HG03103 (cell line): ENCODE measurements at regions not wholly inside any gene's neighbourhood (a gene's known extent, or its start where the extent isn't known, plus 50 kb on each side); places are given as distances from the start of the nearest gene placed in this dataset.

Experiments
- ATAC-seq: cut with Tn5 transposase; IDR thresholded peaks from one replicate; pipeline ENCODE4 v1.9.1; 2021; ENCODE audit warnings: low read depth; ENCODE audit not compliant: unreplicated experiment

DNA sequence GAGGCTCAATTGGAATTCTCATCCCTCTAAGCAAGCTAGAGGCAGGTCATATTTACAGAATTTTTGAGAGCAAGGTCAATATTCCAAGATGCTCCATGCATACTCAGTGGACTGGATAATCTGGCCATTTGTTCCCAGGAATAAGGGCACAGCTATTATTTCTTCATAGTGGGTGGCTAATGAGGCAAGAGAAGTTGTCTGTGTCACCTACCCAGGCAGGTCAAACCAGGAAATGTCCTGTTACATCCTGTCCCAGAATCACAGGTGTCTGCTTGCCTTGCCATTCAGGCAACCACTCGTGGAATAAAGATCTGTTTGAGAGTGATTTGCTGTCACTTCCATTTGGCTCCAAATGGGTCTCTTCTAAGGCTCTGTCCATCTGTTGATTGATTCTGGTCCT lies 85.2 kb upstream of the ZP4 start:
- ATAC-seq, result no peak

DNA sequence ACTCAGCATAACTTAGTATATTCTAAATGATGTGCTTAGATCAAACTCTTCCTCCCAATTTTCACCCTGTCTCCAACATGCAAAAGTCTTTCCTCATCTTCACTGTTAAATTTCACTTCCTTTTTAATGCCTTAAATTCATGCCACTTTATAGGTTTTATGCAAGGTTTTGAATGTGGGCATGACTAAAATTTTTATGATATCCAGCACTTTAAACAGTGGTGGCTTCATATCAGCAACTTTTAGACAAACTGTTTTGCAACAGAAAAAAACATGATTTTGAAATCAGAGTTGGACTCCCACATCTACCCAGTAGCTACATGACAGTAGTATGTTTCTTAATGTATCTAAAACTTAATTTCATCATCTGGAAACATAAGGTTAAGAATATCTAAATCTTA lies 84.7 kb upstream of the ZP4 start:
- no peak for ATAC-seq

DNA sequence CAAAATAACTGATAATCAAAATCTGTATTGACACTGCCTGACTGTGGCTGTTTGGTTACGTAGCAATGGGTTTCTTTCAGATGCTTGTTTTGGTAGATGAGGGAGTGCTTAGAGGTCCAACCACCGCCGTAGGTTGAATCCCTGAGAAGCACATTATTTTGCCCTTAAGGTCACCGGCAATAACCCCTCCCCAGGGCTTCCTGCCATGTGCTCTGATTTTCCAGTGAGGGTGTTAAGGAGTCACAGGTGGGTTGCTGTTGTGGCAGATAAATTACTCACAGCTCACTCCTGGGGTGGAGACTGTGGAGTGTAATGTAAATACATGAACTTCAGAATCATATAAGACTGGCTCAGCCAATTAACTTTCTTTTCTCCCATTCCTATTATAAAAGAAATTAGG lies 81.5 kb upstream of the ZP4 start:
- no peak for ATAC-seq

DNA sequence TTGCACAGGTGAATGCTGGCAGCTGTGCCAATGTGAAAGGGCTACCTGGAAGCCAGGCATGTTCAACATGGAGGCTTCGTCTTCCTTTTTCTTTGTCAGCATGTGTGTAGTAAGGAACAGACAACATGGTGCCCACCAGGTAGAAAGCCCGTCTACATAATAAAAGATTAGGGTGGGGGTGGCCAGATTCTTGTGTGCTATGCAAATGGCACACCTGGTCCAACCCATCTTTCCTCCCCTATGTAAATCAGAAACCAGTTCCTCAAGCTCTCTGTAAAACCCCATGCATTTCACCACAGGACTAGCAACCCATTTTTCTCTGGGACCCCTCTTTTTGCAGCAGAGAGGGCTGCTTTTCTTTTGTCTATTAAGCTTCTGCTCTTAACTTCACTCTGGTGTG lies 72.3 kb upstream of the ZP4 start:
- no peak for ATAC-seq

DNA sequence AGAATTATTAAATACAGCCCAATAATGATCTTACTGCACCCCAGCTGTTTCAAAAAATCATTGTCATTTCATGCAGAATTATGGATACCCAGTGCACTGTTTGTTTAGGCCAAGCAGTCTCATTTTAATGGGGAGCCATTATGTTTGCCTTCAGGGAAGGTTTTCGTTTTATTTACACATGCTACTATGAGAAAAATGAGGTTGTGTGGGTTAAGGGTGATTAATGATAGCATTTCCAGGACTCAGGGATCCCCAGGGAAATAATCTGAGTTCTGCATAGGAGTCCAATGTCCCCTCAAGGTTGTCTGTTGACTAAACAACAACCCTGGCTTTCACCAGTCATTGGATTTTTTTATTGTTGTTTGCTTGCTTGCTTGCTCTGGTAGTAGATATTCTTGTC lies 71.0 kb upstream of the ZP4 start:
- no peak for ATAC-seq

DNA sequence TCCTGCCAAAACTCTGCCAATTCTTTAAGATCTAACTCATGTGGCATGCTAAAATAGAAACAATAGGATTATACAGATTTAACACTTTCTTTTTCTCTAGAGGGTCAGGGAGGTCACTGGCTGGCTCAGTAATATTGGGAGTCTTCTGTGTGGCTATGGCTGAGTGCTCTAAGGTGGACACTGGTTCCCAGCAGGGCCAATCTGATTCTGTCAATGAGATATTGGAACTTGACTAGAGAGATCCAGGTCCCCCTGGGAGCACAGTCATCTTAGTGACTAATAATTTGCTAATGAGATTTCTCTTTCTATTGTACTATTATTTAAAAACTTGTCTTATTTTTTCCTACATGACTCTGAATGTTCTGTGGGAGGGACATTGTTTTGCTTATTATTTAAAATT lies 69.1 kb upstream of the ZP4 start:
- no peak for ATAC-seq

DNA sequence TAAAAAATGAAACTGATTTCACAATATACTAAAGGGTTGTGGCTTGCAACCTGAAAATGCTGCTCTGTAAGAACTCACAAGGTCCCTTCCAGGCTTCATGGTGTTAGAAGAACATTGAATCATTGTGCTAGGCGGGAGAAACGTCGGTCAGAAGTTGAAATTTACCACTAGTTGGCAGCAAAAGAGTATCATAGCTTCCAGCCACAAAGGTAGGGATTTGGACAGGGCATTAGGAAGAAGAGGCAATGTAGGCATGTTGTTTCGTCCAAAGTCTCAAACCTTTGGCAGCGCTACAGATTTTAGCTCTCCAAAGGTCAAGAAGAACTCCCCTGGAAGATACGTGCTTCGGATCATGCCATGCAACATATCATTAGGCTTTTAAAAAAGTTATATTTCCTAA lies 62.5 kb upstream of the ZP4 start:
- no peak for ATAC-seq
